Body of pancreas (tissue), 4 donors: ENCODE measurements at regions not wholly inside any gene's neighbourhood (a gene's known extent, or its start where the extent isn't known, plus 50 kb on each side); places are given as distances from the start of the nearest gene placed in this dataset.

ENCODE experiments used
- ATAC-seq: fragments of 150-250 bp; one replicate; pipeline ENCODE4 v1.9.1; 2016
- DNase-seq, 4 donors: peaks; one replicate each; pipeline ENCODE4 v3.0.0-alpha.2; 2019
- H3K27ac ChIP-seq, 4 donors: fragments of 200-600 bp; sonication (generic); 1 replicate in 3 of 4; 2 replicates in 1 of 4; pipeline versions ENCODE4 v1.5.1 to v1.6.1; 2016 to 2019; ENCODE audit warnings: mild to moderate bottlenecking in 1 of 4, mixed read lengths in 1 of 4, moderate library complexity in 1 of 4
- H3K27me3 ChIP-seq, 2 donors: fragments of 200-600 bp; sonication (generic); one replicate each; pipeline ENCODE4 v1.6.0; 2016; ENCODE audit warnings: mild to moderate bottlenecking in 1 of 2
- H3K36me3 ChIP-seq, 2 donors: fragments of 200-600 bp; sonication (generic); replicated peaks in 1 of 2; 2 replicates each; pipeline ENCODE4 v1.5.1; 2016; ENCODE audit warnings: low read depth in 2 of 2; ENCODE audit not compliant: insufficient read depth in 1 of 2
- H3K4me1 ChIP-seq: fragments of 200-600 bp; sonication (generic); one replicate; pipeline ENCODE4 v1.6.0; 2016
- H3K4me3 ChIP-seq, 2 donors: fragments of 200-600 bp; sonication (generic); 1 replicate in 1 of 2; 2 replicates in 1 of 2; pipeline ENCODE4 v1.5.1; 2016 to 2019
- H3K9me3 ChIP-seq, 3 donors: fragments of 200-600 bp; sonication (generic); 1 replicate in 2 of 3; 2 replicates in 1 of 3; pipeline ENCODE4 v1.5.1; 2016
- POLR2A ChIP-seq, 3 donors: fragments of 450-650 bp; IDR thresholded peaks; one replicate each; pipeline ENCODE4 v1.6.1; 2016; ENCODE audit warnings: antibody characterized with exemption in 3 of 3, mild to moderate bottlenecking in 2 of 3
- WGBS, 2 donors: methylation state at CpG; one replicate each; pipeline ENCODE4 v1.1.5; 2017; 5-methylcytosine and 5-hydroxymethylcytosine counted together
- intact Hi-C: fragments of 100-400 bp; cut with DNase I; formaldehyde crosslinking; loops from one replicate; pipeline ENCODE4 v1.15.1; 2023
- TF ChIP-seq, protein P1 (sequence below), 7 experiments: fragments of 450-650 bp in 4 of 7; fragments of 200-600 bp in 3 of 7; sonication (generic) in 3 of 7; IDR thresholded peaks; one replicate each; pipeline ENCODE4 v1.5.1; 2016 to 2019; ENCODE audit warnings: antibody characterized with exemption in 7 of 7

DNA sequence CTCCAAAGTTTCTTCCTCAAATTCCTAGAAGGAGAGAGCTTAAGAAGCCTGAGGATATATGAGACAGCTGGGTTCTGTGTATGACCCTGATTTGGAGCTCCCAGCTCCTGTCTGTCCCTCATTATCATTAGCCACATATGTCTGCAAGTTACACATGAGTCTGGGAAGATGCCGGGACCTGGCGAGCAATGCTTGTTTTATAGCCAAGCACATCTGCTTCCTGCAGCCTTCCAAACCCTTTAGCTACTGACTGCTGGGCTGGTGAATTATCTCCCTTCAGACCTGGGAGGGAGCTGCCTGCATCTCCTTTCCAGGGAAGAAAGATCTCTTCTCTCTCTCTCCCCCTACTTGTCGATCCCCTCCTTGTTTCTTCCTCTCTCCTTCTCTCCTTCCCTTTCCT lies 556.7 kb upstream of the BOD1L1 start:
- Histone ChIP-seq H3K9me3 (no peaks in the 10 kb centered on the region), H3K27ac (no peak overlapping the region), H3K36me3 (no peaks in the 10 kb centered on the region), H3K27me3 (no peaks in the 10 kb centered on the region), H3K4me3 (no peak overlapping the region), H3K4me1 (peaks cover 29% of the 10 kb centered on the region)
- no peak for TF ChIP-seq POLR2A (IDR thresholded peaks at IDR 0.05)
- TF ChIP-seq, protein P1, sequence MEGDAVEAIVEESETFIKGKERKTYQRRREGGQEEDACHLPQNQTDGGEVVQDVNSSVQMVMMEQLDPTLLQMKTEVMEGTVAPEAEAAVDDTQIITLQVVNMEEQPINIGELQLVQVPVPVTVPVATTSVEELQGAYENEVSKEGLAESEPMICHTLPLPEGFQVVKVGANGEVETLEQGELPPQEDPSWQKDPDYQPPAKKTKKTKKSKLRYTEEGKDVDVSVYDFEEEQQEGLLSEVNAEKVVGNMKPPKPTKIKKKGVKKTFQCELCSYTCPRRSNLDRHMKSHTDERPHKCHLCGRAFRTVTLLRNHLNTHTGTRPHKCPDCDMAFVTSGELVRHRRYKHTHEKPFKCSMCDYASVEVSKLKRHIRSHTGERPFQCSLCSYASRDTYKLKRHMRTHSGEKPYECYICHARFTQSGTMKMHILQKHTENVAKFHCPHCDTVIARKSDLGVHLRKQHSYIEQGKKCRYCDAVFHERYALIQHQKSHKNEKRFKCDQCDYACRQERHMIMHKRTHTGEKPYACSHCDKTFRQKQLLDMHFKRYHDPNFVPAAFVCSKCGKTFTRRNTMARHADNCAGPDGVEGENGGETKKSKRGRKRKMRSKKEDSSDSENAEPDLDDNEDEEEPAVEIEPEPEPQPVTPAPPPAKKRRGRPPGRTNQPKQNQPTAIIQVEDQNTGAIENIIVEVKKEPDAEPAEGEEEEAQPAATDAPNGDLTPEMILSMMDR (IDR thresholded peaks at IDR 0.05): no peak
- ATAC-seq (no peak), DNase-seq (peak in 1 of 4 donors; percentile 10)
- WGBS, 2 donors: 62 to 64% methylated on average over 3 of the region's 3 CpGs
- intact Hi-C loops: no loop called here

DNA sequence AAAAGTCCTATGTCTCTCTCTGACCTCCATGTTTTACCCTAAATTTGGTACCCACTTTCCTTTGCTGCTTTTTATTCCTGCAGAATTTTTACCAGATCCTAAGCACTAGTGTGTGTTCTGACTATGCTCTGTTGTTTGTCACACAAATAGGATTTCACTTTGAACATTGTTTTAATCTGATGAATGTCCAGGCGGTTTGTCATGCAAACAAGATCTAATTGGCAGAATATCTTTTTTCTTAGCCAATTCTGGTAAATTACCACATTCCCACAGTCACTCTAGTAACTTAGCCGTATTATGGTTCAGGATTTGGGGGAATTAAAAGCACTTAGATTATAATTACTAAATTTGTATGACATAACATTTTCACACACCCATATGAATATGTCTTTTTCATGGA lies 557.2 kb upstream of the BOD1L1 start:
- ATAC-seq (no peak), DNase-seq (no peak)
- H3K4me1 ChIP-seq: peaks cover 24% of the 10 kb centered on the region
- no peak for TF ChIP-seq POLR2A (IDR thresholded peaks at IDR 0.05)
- TF ChIP-seq, protein P1 (IDR thresholded peaks at IDR 0.05): no peak
- intact Hi-C loops: no loop called here
- no peak overlapping the region for H3K27ac ChIP-seq
- WGBS, 2 donors: 85 to 95% methylated on average over 2 of the region's 2 CpGs
- no peaks in the 10 kb centered on the region for H3K27me3 ChIP-seq
- no peaks in the 10 kb centered on the region for H3K9me3 ChIP-seq
- H3K4me3 ChIP-seq: no peak overlapping the region
- H3K36me3 ChIP-seq: no peaks in the 10 kb centered on the region

DNA sequence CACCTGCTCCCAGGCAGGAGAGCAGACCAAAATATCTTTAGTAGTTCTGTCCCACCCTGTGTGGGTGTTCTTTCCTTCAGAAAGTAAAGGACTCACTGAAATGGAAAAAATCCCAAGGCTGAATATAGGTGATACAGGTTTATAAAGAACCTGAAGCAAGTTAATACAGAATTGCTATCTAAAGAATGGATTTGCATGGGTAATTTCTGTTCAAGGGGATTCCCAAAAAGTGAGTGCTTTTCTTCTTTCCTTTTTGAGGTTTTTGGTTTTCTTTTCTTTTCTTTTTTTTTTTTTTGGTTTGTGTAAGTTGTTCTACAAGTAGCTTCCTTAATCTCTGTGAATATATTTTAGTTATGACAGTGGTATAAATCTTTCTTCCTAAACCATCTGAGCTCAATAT lies 560.7 kb upstream of the BOD1L1 start:
- no peaks in the 10 kb centered on the region for H3K36me3 ChIP-seq
- H3K27me3 ChIP-seq: no peaks in the 10 kb centered on the region
- no peak overlapping the region for H3K4me3 ChIP-seq
- no peaks in the 10 kb centered on the region for H3K9me3 ChIP-seq
- intact Hi-C loops: no loop called here
- TF ChIP-seq, protein P1 (IDR thresholded peaks at IDR 0.05): no peak
- TF ChIP-seq POLR2A (IDR thresholded peaks at IDR 0.05): no peak
- ATAC-seq: no peak
- no peak for DNase-seq
- H3K4me1 ChIP-seq: no peaks in the 10 kb centered on the region
- no peak overlapping the region for H3K27ac ChIP-seq

DNA sequence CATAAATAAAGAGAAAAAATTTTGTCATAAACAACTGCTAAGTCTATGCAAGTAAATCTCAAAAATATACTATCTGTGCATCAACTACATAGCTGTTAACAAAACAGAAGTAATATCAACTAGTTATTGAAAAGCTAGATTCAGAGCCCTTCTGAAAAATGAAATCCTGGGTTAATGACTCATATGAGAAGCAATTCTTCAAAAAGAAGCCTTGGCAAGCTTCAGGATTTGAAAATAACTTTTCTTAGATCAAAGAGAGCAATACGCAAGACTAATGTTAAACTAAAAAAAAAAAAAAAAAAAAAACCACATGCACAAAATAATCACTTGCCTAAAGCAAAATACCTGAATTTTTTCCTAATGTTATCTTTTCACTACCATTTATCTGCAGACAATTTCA lies 566.1 kb upstream of the BOD1L1 start:
- Histone ChIP-seq H3K27me3 (no peaks in the 10 kb centered on the region), H3K4me1 (no peaks in the 10 kb centered on the region), H3K36me3 (no peaks in the 10 kb centered on the region), H3K4me3 (no peak overlapping the region), H3K9me3 (no peaks in the 10 kb centered on the region), H3K27ac (no peak overlapping the region)
- intact Hi-C loops: no loop called here
- TF ChIP-seq POLR2A (IDR thresholded peaks at IDR 0.05): no peak
- TF ChIP-seq, protein P1 (IDR thresholded peaks at IDR 0.05): no peak
- DNase-seq (no peak), ATAC-seq (no peak)
- WGBS, 2 donors: 63 to 65% methylated on average over 1 of the region's 1 CpG

DNA sequence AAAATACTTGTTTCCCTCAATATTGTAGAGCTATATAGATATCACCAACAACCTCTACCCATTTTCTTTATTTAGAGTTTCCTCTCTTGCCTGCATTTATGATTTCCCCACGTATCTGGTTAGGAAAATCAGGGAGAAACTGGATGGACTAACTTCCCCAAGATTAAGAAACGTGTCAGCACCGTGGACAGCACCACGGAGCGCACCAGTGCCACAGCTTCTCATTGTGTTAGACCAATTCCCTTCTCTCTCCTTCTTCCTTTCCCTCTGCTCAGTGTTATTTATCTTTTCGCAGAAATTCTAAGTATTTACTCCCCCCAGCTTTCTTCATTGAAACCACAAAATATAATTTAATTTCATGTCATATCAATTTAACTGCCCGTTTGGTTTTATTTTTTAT lies 568.6 kb upstream of the BOD1L1 start:
- no peak for TF ChIP-seq POLR2A (IDR thresholded peaks at IDR 0.05)
- TF ChIP-seq, protein P1 (IDR thresholded peaks at IDR 0.05): no peak
- Histone ChIP-seq H3K4me1 (no peaks in the 10 kb centered on the region), H3K9me3 (no peaks in the 10 kb centered on the region), H3K4me3 (no peak overlapping the region), H3K27me3 (no peaks in the 10 kb centered on the region), H3K27ac (no peak overlapping the region), H3K36me3 (no peaks in the 10 kb centered on the region)
- intact Hi-C loops: no loop called here
- ATAC-seq (no peak), DNase-seq (peak; percentile 20 to 56 (median 38))
- WGBS, 2 donors: 8 to 10% methylated on average over 7 of the region's 7 CpGs
